ENCODE measurements at regions not wholly inside any gene's neighbourhood (a gene's known extent, or its start where the extent isn't known, plus 50 kb on each side); places are given as distances from the start of the nearest gene placed in this dataset.

DNA sequence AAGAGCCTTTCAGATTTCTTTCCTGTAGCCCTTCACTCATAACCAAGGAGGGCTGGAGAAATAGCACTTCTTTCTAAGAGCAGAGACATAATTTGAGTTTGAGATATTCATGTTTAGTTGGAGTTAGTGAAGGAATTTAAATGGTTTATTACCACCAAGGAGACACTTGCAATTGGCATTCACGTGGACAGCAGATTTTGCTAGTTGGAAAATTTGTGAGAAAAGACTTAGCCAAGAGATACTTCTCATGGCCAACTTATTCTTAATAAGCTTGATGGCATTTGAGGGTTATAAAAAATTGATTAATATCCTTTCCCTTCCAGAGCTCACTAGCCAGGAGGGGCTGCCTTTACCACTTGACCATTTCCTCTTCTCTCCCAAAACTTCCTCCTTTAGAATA, 518.7 kb downstream of the TNS1 start:
- FAIRE-seq, result no peak
- Histone ChIP-seq H3K4me3 (ENCODE audit: low read depth, low read length) (no peak overlapping the region), H3K27me3 (ENCODE audit: control insufficient read depth, insufficient read depth, low read length) (no peaks in the 10 kb centered on the region), H3K36me3 (ENCODE audit: control insufficient read depth, insufficient read depth, low read length) (no peaks in the 10 kb centered on the region)
- DNase-seq (ENCODE audit: low read depth), result no peak
- TF ChIP-seq, protein P1, sequence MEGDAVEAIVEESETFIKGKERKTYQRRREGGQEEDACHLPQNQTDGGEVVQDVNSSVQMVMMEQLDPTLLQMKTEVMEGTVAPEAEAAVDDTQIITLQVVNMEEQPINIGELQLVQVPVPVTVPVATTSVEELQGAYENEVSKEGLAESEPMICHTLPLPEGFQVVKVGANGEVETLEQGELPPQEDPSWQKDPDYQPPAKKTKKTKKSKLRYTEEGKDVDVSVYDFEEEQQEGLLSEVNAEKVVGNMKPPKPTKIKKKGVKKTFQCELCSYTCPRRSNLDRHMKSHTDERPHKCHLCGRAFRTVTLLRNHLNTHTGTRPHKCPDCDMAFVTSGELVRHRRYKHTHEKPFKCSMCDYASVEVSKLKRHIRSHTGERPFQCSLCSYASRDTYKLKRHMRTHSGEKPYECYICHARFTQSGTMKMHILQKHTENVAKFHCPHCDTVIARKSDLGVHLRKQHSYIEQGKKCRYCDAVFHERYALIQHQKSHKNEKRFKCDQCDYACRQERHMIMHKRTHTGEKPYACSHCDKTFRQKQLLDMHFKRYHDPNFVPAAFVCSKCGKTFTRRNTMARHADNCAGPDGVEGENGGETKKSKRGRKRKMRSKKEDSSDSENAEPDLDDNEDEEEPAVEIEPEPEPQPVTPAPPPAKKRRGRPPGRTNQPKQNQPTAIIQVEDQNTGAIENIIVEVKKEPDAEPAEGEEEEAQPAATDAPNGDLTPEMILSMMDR (IDR thresholded peaks at IDR 0.05; ENCODE audit: insufficient read depth, low read length, severe bottlenecking), result no peak

DNA sequence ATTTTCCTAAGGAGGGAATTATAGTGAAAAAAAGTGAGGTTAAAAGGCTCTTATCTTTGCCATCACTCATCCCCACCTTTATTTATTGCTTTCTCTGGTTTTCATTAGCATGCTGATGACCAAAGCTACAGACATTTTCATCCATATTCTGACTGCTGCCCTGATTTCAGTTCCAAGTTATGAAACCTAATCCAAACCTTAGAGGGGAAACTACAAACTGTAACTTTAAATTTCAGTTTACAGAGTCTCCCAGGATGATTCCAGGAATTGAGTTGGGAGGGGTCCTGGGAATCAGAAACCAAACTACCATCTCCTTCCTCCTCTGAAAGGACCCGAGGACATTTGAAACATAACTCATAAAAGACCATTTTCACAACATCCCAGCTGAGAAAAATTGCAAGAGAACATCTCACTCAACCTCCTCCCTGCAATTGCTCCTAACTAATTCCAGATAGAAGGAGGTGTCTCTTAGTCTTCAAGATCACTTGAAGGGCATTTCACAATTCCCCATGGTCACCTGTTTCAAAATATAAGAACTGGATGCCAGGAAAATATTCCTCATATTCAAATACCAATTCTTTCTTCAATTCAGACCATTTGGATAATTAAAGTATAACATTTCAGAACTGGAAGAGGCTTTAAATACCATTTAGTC, 520.6 kb downstream of the TNS1 start:
- DNase-seq (ENCODE audit: low read depth) (no peak), FAIRE-seq (no peak)
- H3K27me3 ChIP-seq (ENCODE audit: control insufficient read depth, insufficient read depth, low read length), result no peaks in the 10 kb centered on the region
- H3K4me3 ChIP-seq (ENCODE audit: low read depth, low read length), result no peak overlapping the region
- H3K36me3 ChIP-seq (ENCODE audit: control insufficient read depth, insufficient read depth, low read length), result no peaks in the 10 kb centered on the region
- TF ChIP-seq, protein P1 (IDR thresholded peaks at IDR 0.05; ENCODE audit: insufficient read depth, low read length, severe bottlenecking), result no peak

DNA sequence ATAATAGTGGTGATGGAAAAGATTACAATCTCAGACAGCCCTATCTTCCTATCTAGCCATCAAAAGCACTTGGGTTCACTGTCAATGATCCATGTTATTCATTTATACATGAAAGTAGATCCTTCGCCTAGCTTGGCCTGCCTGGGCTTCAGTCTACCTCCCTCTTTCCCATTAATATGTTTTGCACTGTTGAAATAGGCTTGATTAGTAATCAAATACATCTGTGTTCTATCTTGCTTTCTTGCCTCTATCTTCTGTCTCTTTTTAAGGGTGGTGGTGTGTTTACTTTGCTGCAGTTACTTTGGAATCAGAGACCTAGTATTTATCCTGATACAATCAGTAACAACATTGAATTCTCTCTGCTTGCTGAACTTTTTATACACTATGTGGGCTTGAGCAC, 521.2 kb downstream of the TNS1 start:
- Histone ChIP-seq H3K36me3 (ENCODE audit: control insufficient read depth, insufficient read depth, low read length) (no peaks in the 10 kb centered on the region), H3K27me3 (ENCODE audit: control insufficient read depth, insufficient read depth, low read length) (no peaks in the 10 kb centered on the region), H3K4me3 (ENCODE audit: low read depth, low read length) (no peak overlapping the region)
- FAIRE-seq, result no peak
- TF ChIP-seq, protein P1 (IDR thresholded peaks at IDR 0.05; ENCODE audit: insufficient read depth, low read length, severe bottlenecking), result no peak
- no peak for DNase-seq (ENCODE audit: low read depth)

DNA sequence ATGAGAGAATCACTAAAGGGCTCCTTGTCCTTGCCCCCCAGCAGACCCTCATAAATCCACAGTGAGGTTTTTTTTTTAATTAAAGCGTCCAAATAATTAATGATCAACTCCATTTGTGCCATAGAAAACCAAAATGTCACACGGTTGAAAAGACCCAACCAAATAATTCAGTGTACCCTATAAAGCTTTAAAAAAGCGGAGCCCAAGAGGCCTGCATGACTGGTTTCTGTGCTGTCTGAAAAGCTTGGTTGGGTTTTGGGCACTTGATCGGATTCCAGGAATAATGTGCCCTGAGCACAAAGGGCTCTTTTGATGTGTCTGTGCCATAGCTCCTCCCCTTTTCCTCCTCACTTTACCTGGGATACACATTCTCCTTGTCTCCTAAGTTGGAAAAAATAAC, 523.2 kb downstream of the TNS1 start:
- no peaks in the 10 kb centered on the region for H3K36me3 ChIP-seq (ENCODE audit: control insufficient read depth, insufficient read depth, low read length)
- H3K27me3 ChIP-seq (ENCODE audit: control insufficient read depth, insufficient read depth, low read length), result no peaks in the 10 kb centered on the region
- DNase-seq (ENCODE audit: low read depth) (no peak), FAIRE-seq (no peak)
- TF ChIP-seq, protein P1 (IDR thresholded peaks at IDR 0.05; ENCODE audit: insufficient read depth, low read length, severe bottlenecking), result no peak
- no peak overlapping the region for H3K4me3 ChIP-seq (ENCODE audit: low read depth, low read length)

DNA sequence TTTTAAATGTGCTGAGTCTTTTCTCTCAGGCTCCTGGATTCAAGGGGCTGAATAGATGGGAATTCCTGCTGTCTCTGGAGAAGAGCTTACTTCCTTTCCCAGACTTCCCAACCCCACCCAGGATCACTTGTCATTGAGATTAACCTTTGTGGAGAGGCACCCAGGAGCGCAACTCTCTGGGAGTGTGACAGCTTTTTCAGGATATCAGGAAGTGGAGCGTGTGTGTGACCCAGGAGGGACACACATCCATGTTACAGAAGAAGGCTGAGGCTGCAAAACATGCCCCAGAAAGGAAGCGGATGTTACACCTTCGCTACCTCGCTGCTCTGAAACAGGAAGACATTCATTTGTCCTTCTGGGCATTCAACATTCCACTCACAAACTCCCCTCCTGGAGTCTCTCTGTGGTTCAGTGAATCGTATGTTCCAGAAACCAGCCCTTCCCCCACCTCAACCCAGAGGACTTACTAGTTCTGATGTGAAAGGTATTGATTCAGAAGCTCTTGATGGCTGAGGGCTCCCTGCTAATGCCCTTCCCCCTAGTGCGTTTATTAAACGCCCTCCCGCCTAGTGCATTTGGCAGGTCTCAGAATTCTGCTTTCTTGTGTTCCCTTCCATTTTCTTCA, 523.9 kb downstream of the TNS1 start:
- FAIRE-seq (no peak), DNase-seq (ENCODE audit: low read depth) (no peak)
- no peaks in the 10 kb centered on the region for H3K27me3 ChIP-seq (ENCODE audit: control insufficient read depth, insufficient read depth, low read length)
- H3K4me3 ChIP-seq (ENCODE audit: low read depth, low read length), result no peak overlapping the region
- H3K36me3 ChIP-seq (ENCODE audit: control insufficient read depth, insufficient read depth, low read length), result no peaks in the 10 kb centered on the region
- TF ChIP-seq, protein P1 (IDR thresholded peaks at IDR 0.05; ENCODE audit: insufficient read depth, low read length, severe bottlenecking), result no peak

DNA sequence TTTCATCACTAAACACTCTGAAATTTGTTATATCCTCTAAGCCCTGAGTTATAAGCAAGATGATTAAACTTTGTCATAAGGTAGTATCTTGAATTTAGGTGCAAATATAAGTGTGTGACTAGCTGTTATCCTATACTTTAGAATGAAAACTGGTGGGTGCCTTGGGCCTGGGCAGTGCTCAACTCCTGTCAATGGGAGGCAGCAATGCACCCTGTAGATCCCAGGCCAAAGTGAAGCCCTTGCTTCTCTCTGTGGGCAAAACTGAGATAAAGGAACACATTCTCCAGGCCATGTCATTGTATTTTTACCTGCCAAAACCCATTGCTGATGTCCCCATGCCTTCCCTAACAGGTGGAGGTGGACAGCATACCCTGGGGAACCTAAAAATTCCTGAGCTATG, 525.2 kb downstream of the TNS1 start:
- H3K4me3 ChIP-seq (ENCODE audit: low read depth, low read length), result no peak overlapping the region
- no peak for DNase-seq (ENCODE audit: low read depth)
- TF ChIP-seq, protein P1 (IDR thresholded peaks at IDR 0.05; ENCODE audit: insufficient read depth, low read length, severe bottlenecking), result no peak
- no peaks in the 10 kb centered on the region for H3K36me3 ChIP-seq (ENCODE audit: control insufficient read depth, insufficient read depth, low read length)
- FAIRE-seq, result no peak
- peaks cover 4% of the 10 kb centered on the region for H3K27me3 ChIP-seq (ENCODE audit: control insufficient read depth, insufficient read depth, low read length)

All from bronchial epithelial cell (primary cell).